ENCODE measurements at regions not wholly inside any gene's neighbourhood (a gene's known extent, or its start where the extent isn't known, plus 50 kb on each side); places are given as distances from the start of the nearest gene placed in this dataset.

DNA sequence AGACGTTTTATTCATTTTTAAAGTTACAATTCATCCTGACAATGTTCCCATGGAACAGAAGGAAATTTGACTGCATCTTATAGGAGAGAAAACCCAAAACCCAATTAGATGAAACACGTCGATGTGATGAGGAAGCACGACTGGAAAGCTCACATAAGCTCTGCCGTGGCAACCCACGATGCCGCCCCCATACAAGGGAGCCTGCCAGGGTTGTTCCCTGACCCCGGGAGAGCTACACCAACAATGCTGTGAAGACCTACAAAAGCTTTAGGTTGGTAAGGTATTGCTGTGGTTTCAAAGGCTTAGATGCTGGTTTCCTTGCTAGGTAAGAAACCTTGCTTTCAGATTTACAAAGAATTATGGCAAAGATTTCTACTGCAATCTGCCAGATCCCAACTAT lies 393.1 kb downstream of the KLF12 start:
- H3K27me3 ChIP-seq, result no peaks in the 10 kb centered on the region
- H3K9me3 ChIP-seq, result no peaks in the 10 kb centered on the region
- H3K36me3 ChIP-seq, result no peaks in the 10 kb centered on the region
- H3K4me1 ChIP-seq, result no peaks in the 10 kb centered on the region
- DNase-seq (ENCODE audit: low spot score), result no peak
- TF ChIP-seq CTCF (IDR thresholded peaks at IDR 0.05), result no peak
- H3K27ac ChIP-seq, result no peak overlapping the region
- no peak overlapping the region for H3K4me3 ChIP-seq

DNA sequence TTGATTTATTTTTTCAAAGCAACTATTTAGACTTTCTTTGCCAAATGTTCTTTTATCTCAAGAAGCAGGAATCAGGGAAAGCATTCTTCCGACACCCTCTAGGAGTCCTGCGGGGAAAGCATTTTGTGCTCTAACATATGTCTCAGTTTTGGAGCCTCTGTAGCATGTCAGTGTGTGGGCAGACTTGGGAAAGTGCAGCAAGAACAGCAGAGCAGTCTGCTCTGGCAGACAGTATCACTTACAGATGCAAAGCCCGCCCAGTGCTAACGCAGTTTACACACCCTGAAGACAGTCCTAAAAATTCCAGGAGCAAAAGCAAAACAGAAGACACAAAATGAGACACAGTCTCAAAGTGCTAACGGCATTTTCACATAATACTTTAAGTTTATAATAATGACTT lies 393.5 kb downstream of the KLF12 start:
- no peak overlapping the region for H3K4me3 ChIP-seq

GRCh38 chr13:73739394-73739793 lies 394.8 kb downstream of the KLF12 start:
- Histone ChIP-seq H3K4me3 (no peak overlapping the region), H3K27me3 (no peaks in the 10 kb centered on the region), H3K9me3 (no peaks in the 10 kb centered on the region), H3K27ac (no peak overlapping the region), H3K36me3 (no peaks in the 10 kb centered on the region), H3K4me1 (no peaks in the 10 kb centered on the region)
- no peak for DNase-seq (ENCODE audit: low spot score)
- no peak for TF ChIP-seq CTCF (IDR thresholded peaks at IDR 0.05)

More for the DNA sequence above, 393.5 kb downstream of the KLF12 start:
- H3K36me3 ChIP-seq, result no peaks in the 10 kb centered on the region
- no peaks in the 10 kb centered on the region for H3K9me3 ChIP-seq
- H3K27me3 ChIP-seq, result no peaks in the 10 kb centered on the region
- no peak overlapping the region for H3K27ac ChIP-seq
- no peak for TF ChIP-seq CTCF (IDR thresholded peaks at IDR 0.05)
- no peaks in the 10 kb centered on the region for H3K4me1 ChIP-seq
- DNase-seq (ENCODE audit: low spot score), result no peak

DNA sequence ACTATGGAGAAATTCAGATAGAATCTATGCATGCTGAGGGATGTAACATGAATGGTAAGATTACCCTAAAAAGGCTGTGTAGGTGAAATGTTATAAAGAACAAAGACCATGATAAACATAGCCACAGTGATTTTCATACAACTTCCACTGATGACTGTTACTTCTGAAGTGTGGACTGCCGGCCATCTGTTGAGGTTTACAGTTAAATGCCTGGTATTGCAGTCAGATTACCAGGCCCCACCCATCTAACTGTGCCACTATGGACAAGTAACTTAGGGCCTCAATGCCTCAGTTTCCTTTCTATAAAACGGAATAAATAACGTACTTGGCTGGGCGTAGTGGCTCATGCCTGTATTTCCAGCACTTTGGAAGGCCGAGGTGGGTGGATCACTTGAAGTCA lies 395.6 kb downstream of the KLF12 start:
- no peak for TF ChIP-seq CTCF (IDR thresholded peaks at IDR 0.05)
- H3K9me3 ChIP-seq, result no peaks in the 10 kb centered on the region
- no peak overlapping the region for H3K27ac ChIP-seq
- no peaks in the 10 kb centered on the region for H3K27me3 ChIP-seq
- DNase-seq (ENCODE audit: low spot score), result no peak
- no peaks in the 10 kb centered on the region for H3K4me1 ChIP-seq
- H3K36me3 ChIP-seq, result no peaks in the 10 kb centered on the region
- no peak overlapping the region for H3K4me3 ChIP-seq

GRCh38 chr13:73737214-73737613 lies 397.0 kb downstream of the KLF12 start:
- TF ChIP-seq CTCF (IDR thresholded peaks at IDR 0.05), result no peak
- H3K4me3 ChIP-seq, result no peak overlapping the region
- H3K36me3 ChIP-seq, result no peaks in the 10 kb centered on the region
- no peaks in the 10 kb centered on the region for H3K4me1 ChIP-seq
- no peak for DNase-seq (ENCODE audit: low spot score)
- no peaks in the 10 kb centered on the region for H3K27me3 ChIP-seq
- H3K9me3 ChIP-seq, result no peaks in the 10 kb centered on the region
- H3K27ac ChIP-seq, result no peak overlapping the region

GRCh38 chr13:73733706-73734105 lies 400.5 kb downstream of the KLF12 start:
- H3K36me3 ChIP-seq, result no peaks in the 10 kb centered on the region
- no peaks in the 10 kb centered on the region for H3K9me3 ChIP-seq
- no peak overlapping the region for H3K4me3 ChIP-seq
- H3K4me1 ChIP-seq, result no peaks in the 10 kb centered on the region
- TF ChIP-seq CTCF (IDR thresholded peaks at IDR 0.05), result no peak
- no peaks in the 10 kb centered on the region for H3K27me3 ChIP-seq
- H3K27ac ChIP-seq, result no peak overlapping the region
- no peak for DNase-seq (ENCODE audit: low spot score)

Data from right atrium auricular region (tissue), 2 donors.